ENCODE measurements at regions not wholly inside any gene's neighbourhood (a gene's known extent, or its start where the extent isn't known, plus 50 kb on each side); places are given as distances from the start of the nearest gene placed in this dataset.
A peak's percentile ranks its signal among the peaks of the same experiment; 100 is the strongest.

DNA sequence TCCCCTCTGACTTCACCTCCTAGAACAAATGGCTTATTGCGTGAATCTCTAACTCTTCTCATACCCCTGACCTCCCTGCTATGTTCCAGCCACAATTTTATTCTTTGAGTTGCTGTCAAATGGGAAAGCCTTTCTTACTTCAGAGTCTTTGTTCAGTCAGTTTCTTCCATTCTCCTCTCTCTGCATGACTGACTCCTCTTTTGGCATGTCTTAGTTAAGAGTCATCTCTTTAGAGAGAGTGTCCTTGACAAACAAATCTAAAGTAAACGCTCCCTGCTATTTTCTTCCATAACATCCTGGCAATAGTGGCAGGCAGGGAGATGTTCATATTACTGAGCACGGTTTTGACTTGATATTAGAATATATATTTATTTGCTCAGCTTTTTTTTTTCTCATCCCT lies 170.7 kb upstream of the ERBB4 start:
- no peak for DNase-seq (ENCODE audit: low read depth in 2 of 2)

- DNase-seq (ENCODE audit: low read depth in 2 of 2), result no peak
These were observed 169.8 kb upstream of the ERBB4 start for GRCh38 chr2:212708355-212708754.

- DNase-seq (ENCODE audit: low read depth in 2 of 2), result no peak
These were observed 156.8 kb upstream of the ERBB4 start for GRCh38 chr2:212695426-212695825.

GRCh38 chr2:212694398-212694797 lies 155.8 kb upstream of the ERBB4 start:
- DNase-seq (ENCODE audit: low read depth in 2 of 2), result no peak

- DNase-seq (ENCODE audit: low read depth in 2 of 2), result no peak
These were observed 153.9 kb upstream of the ERBB4 start for GRCh38 chr2:212692466-212692865.

DNA sequence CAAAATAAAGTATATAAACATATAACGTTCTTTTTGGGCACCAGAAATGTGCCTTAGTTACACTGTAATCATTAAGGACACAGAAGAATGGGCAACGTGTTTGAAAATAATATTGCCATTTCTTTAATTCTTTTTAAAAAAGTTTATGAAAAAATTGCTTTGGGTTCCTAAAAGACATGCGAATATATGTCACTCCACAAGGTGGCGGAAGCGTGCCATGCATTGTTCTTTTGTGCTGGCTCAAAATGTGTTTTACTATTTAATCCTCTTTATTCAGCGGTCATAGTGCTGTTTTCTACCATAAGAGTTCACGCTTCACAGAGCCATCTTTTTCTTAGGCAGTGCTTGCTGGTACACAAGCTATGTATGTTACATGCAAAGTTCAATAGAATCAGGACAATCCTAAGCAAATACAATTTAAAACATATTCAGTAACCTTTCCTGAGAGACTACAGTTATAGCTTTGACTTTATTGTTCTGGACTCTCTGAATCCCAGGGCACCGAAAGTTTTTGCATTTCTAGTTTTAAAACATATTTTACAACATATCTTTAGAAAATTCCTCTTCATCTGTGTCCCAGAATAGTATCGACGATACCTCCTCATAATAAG lies 147.8 kb upstream of the ERBB4 start:
- peak; percentile 29 to 44 for DNase-seq (ENCODE audit: low read depth in 2 of 2)

DNA sequence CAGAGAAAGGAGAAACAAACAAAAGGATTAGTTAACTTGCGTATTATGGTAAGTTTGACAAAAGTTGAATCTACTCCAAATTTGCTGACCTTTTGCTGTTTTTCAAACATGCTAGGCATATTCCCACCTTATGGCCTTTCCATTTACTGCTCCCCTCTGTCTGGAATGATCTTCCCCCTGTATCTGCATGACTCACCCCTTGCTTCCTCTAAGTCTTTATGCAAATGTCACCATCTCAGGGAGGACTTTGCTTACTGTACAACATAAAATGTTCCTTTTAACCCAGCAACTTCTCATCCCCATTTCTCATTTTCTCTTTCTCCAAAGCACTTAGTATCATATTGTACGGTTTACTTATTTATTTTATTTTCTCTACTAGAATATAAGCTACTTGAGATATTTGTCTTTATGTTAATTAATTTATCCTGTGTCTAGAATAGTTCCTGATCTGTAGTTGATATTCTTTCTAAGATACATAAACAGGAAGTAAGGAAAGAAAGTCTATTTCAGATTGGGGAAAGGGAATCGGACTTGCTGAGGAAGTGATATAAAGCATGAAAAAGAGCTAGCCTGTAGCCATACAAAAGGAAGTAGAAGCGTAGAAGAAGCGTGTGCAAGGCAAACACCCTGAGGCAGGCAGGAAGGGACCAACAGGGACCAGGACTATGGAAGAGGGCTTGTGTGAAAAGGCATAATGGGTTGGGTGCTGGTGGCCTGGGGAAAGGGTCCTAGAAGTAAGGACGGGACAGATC lies 144.9 kb upstream of the ERBB4 start:
- DNase-seq (ENCODE audit: low read depth in 2 of 2), result no peak

DNA sequence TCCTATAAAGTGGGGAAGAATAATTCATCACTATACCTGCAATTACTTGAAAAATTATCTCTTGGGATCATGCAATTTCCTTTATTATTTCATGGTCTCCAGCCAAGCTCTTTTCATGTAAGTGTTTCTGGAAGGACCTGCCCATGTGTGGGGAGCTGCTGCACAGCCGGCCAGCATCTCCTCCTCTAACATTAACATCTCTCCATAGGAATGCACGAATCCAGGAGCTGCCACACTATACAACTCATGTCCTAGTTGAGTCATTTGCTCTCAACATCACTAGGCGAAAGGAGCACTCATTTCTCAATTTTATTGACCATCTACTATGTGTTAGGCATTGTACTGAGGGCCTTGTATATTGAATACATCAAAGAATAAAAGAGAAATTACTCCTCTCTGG lies 144.3 kb upstream of the ERBB4 start:
- no peak for DNase-seq (ENCODE audit: low read depth in 2 of 2)

GRCh38 chr2:212677466-212677865 lies 138.9 kb upstream of the ERBB4 start:
- no peak for DNase-seq (ENCODE audit: low read depth in 2 of 2)

DNA sequence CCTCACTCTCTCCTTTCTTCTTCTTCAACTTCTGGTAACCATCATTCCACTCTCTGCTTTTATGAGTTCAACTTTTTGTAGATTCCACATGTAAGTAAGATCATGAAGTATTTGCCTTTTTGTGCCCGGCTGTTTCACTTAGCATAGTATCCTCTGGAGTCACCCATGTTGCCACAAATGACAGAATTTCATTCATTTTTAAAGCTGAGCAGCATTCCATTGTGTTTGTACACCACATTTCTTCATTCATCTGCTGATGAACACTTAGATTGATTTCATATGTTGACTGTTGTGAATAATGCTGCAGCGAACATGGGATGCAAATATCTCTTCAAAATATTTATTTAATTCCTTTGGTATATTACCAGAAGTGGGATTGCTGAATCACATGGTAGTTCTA lies 133.6 kb upstream of the ERBB4 start:
- no peak for DNase-seq (ENCODE audit: low read depth in 2 of 2)

- DNase-seq (ENCODE audit: low read depth in 2 of 2), result no peak
These were observed 131.2 kb upstream of the ERBB4 start for GRCh38 chr2:212669761-212670160.

DNA sequence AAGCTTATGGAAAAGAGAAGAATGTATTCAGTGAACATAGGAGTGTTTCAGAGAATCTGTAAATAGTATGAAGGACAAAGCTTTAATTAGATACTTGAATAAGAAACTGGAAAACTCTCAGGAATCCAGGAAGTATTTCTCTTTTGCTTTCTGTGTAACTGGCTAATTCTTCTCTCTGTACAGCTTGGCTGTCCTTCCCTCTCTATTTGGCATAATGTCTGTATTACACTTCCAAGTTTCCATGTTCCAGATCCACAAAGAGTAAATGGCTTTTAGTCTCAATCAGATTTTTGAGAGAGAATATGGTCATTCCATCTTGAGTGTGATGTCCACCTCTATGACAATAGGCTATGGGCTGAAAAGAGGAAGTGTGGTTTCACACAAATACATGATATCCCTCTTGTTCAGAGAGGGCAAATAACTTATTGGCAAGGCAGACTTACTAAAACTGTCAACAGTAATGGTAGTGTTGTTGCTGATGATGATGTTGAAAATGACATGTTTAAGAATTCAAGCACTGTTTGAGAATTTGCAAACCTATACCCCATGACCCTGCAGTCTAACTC lies 129.2 kb upstream of the ERBB4 start:
- DNase-seq (ENCODE audit: low read depth in 2 of 2), result no peak

DNA sequence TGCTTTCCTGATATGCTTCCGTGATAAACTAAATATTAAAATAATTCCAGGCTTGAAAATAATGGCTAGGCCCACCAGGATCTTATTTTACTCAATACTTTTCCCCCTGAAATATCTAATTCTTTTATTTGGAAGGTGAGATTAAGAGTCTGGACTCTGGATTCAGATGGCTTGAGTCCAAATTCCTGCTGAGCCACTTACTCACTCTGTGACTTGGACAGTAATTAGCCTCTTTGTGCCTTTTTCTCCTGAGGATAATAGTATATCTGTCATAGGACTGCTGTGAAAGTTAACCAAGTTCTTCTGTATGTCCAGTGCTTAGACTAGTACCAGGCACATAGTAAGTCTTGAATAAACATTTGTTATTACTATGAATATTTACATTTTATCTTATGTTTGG lies 127.3 kb upstream of the ERBB4 start:
- no peak for DNase-seq (ENCODE audit: low read depth in 2 of 2)

DNA sequence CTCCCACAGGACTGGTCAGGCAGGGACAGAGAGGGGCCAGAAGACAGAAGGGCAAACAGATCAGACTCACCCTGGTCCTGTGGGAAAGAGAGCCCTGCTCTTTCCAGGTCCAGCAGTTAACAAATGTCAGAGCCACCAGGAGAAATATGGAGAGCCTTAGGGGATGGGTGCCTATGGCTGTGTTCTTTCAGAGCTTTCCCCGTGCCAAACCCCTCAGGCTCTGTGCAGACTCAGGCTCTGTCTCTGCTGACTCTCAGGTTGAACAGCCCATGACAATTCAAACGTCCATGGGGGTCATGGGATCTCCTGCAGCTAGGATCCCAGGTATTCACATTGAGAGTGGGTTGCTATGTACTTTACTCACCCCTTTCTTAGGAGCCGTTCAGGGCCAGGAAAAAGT lies 120.8 kb upstream of the ERBB4 start:
- no peak for DNase-seq (ENCODE audit: low read depth in 2 of 2)

DNA sequence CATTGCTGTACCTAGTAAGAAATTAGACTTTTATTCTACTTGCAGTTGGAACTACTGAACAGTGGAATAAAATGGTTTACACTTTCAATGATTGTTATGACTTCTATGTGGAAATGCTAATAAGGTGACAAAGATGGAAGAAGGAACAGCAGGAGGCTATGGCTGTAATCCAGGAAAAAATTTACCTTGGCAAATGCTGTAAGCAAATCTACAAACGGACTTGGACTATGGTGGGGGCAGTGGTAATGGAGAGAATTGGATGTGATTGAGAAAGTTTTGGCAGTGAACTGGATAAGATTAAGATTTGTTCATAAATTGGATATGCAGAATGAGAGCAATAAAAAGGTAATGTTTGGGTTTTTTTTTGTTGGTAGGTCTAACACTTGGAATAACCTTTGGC lies 111.0 kb upstream of the ERBB4 start:
- no peak for DNase-seq (ENCODE audit: low read depth in 2 of 2)

GRCh38 chr2:212646698-212647366 lies 108.2 kb upstream of the ERBB4 start:
- no peak for DNase-seq (ENCODE audit: low read depth in 2 of 2)

DNA sequence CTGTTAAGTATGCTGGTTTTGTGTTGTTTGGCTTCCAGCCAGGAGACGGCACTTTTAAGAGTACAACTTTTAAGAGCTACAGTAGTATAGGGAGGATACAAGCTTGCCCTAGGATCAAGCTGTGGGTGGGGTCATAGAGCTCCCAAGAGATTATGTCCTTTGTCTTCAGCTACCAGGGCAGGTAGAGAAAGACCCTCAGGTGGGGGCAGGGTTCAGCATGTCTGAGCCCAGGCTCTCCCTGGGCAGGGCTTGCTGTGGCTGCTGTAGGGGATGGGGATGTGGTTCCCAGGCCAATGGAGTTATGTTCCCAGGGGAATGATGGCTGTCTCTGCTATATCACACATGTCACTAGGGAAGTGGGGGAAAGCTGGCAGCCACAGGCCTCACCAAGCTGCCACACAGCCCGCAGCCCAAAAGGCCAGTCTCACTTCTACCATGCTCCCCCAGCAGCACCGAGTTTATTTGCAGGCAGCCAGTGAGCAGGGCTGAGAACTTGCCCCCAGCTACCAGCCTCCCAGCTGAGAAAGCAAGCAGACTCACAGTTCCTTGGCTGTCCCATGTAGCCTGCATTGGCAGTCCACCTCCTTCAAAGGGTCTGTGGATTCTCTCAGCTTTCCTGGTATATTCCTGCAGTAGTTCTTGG lies 105.7 kb upstream of the ERBB4 start:
- no peak for DNase-seq (ENCODE audit: low read depth in 2 of 2)

- DNase-seq (ENCODE audit: low read depth in 2 of 2), result no peak
These were observed 101.8 kb upstream of the ERBB4 start for GRCh38 chr2:212640428-212640827.

DNA sequence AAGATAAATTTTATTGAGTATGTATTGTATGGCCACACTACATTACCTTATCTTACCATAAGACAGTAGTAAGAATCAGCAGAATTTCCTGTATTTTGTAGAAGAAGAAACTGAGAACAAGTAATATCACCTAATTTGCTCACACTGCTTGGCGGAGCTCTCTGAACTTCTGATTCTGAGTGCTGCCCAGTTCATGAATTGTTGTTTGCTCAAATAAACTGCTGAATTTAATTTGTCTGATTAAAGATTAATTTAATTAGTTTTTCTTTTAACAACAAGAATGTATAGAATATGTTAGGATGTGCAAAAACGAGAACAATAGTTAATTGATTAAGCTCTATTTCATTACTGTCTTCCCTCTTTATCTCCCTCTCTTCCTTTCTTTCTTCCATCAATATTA lies 100.1 kb upstream of the ERBB4 start:
- no peak for DNase-seq (ENCODE audit: low read depth in 2 of 2)

GRCh38 chr2:212628586-212628985 lies 90.0 kb upstream of the ERBB4 start:
- no peak for DNase-seq (ENCODE audit: low read depth in 2 of 2)

GRCh38 chr2:212626371-212626918 lies 87.8 kb upstream of the ERBB4 start:
- DNase-seq (ENCODE audit: low read depth in 2 of 2), result no peak

- DNase-seq (ENCODE audit: low read depth in 2 of 2), result no peak
These were observed 81.4 kb upstream of the ERBB4 start for GRCh38 chr2:212619954-212620353.
